ENCODE measurements at regions not wholly inside any gene's neighbourhood (a gene's known extent, or its start where the extent isn't known, plus 50 kb on each side); places are given as distances from the start of the nearest gene placed in this dataset.

DNA sequence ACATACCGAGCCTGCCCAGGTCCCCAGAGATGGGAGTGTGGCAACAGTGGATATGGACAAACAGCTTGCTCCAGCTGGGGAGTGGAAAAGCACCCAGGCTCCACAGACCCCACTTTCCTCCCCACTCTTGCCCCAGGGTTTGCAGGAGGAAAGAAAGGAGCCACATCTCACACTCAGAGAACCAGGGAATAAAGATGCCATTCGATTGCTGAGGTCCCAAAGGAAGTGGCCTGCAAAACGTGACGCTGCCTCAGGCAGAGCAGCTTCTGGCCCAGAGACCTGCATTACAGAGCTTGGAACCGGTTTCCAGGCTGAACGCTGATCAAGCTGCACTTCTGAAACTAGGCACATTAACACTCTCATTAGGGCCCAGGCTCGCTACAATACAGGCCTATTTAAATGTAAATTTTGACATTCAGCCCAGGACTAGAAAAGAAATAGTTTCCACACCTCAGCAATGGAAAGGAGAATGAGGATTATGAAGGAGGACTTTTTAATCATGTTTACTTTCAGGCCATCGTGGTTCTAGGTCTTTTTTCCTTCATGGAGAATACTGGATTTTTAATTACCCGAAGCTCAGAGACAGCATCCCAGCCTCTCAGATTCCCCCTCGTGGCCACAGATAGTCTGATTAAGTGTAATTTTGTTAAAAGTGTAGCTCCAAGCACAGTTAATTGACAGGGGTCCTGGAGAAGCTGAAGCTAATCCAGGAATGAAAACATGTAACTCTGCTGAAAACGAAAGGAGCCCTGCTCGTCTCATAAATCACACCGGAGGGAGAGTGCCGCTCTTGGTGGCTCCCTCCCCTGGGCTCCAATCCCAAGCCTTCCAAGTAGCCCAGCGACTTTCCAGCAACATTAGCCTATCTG, 221.3 kb upstream of the RAB6C start:
- no peak overlapping the region for H3K4me3 ChIP-seq (ENCODE audit: control insufficient read depth, low read depth, low read length)
- no peak for DNase-seq (ENCODE audit: low read depth)
- TF ChIP-seq, protein P1, sequence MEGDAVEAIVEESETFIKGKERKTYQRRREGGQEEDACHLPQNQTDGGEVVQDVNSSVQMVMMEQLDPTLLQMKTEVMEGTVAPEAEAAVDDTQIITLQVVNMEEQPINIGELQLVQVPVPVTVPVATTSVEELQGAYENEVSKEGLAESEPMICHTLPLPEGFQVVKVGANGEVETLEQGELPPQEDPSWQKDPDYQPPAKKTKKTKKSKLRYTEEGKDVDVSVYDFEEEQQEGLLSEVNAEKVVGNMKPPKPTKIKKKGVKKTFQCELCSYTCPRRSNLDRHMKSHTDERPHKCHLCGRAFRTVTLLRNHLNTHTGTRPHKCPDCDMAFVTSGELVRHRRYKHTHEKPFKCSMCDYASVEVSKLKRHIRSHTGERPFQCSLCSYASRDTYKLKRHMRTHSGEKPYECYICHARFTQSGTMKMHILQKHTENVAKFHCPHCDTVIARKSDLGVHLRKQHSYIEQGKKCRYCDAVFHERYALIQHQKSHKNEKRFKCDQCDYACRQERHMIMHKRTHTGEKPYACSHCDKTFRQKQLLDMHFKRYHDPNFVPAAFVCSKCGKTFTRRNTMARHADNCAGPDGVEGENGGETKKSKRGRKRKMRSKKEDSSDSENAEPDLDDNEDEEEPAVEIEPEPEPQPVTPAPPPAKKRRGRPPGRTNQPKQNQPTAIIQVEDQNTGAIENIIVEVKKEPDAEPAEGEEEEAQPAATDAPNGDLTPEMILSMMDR (IDR thresholded peaks at IDR 0.05; ENCODE audit: control insufficient read depth, insufficient read depth, low read depth, low read length, missing control alignments), result no peak

DNA sequence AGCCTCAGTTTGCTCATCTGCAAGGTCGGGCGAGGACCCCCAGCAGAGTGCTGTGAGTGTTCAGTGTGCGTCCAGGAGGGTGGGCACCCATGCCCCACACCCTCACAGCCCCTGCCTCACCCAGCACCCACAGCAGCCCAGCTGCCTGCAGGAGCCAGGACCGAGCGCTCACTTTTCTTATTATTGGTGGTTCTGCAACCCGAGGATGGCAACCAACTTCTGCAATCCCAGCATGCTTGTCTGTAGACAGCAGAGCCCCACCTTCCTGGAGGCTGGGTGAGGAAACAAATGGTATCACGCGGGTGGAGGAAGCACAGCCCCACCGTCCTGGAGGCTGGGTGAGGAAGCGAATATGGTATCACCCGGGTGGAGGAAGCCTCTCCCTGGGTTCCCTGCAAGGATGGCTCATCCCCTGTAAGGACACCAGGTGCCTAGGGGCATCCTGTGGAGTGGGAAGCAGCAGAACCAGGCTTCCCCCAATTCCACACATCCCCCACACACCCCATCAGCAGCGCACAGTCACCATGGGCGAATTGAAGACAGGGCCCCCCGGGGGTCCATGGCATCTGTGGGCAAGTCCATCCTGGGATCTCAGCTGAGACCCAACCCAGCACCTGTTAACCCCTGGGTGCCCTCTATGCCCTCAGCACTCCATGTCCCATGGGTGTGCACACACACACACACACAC, 220.5 kb upstream of the RAB6C start:
- no peak for DNase-seq (ENCODE audit: low read depth)
- TF ChIP-seq, protein P1 (IDR thresholded peaks at IDR 0.05; ENCODE audit: control insufficient read depth, insufficient read depth, low read depth, low read length, missing control alignments), result no peak
- H3K4me3 ChIP-seq (ENCODE audit: control insufficient read depth, low read depth, low read length), result no peak overlapping the region

DNA sequence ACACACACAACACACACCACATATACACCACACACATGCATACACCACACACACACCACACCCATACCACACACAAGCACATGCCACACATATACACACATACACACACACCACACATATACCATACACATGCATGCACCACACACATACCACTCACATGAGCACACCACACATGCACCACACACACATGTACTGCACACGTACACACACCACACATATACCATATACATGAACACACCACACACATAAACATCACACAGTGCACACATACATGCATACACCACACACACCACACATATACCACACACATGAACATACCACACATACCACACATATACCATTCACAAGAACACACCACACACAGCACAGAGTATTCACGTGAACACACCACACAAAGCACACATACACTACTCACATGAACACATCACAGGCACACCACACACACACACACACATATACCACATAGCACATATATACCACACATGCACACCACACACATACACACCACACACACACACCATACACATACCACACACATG, 219.9 kb upstream of the RAB6C start:
- TF ChIP-seq, protein P1 (IDR thresholded peaks at IDR 0.05; ENCODE audit: control insufficient read depth, insufficient read depth, low read depth, low read length, missing control alignments), result no peak
- no peak overlapping the region for H3K4me3 ChIP-seq (ENCODE audit: control insufficient read depth, low read depth, low read length)
- DNase-seq (ENCODE audit: low read depth), result no peak

DNA sequence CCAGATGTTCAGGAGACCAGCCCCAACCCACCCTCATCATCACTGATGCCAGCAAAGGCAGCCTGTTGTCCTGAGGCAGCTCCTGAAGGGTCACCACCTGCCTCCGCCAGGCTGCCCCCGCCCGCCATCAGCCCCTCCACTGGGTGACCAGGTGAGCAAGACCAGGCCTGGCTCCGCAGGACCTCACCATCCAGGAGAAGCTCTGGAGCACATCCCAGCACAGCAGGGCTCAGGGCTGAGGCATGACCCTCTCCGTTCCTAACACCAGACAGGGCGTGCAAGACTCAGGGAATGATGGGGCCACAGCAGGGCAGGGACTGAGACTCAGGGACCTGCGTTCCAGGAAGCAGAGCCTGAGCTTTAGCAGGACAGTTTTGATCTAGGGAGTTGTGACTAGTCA, 218.8 kb upstream of the RAB6C start:
- no peak for DNase-seq (ENCODE audit: low read depth)
- no peak overlapping the region for H3K4me3 ChIP-seq (ENCODE audit: control insufficient read depth, low read depth, low read length)
- TF ChIP-seq, protein P1 (IDR thresholded peaks at IDR 0.05; ENCODE audit: control insufficient read depth, insufficient read depth, low read depth, low read length, missing control alignments), result no peak

DNA sequence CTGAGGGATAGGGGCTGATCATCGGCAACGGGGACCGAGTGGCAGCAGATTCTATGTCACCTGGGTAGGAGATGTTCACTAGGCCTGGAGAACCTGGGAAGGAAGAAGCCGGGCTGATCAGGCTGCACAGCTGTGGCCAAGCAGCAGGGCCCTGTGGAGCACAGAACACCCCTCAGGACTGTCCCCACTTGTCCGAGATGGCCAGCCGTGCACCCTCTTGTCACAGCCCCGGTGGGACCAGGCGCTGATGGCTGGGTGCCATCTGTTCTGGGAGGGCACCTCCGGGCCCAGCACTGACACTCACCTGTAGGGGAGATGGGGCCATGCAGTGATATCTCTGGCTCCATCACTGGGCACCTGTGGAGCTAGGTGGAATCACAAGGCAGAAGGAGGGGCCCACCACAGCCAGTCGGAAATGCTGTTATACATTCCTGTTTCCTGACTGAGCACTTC, 217.9 kb upstream of the RAB6C start:
- no peak for DNase-seq (ENCODE audit: low read depth)
- TF ChIP-seq, protein P1 (IDR thresholded peaks at IDR 0.05; ENCODE audit: control insufficient read depth, insufficient read depth, low read depth, low read length, missing control alignments), result no peak
- no peak overlapping the region for H3K4me3 ChIP-seq (ENCODE audit: control insufficient read depth, low read depth, low read length)

DNA sequence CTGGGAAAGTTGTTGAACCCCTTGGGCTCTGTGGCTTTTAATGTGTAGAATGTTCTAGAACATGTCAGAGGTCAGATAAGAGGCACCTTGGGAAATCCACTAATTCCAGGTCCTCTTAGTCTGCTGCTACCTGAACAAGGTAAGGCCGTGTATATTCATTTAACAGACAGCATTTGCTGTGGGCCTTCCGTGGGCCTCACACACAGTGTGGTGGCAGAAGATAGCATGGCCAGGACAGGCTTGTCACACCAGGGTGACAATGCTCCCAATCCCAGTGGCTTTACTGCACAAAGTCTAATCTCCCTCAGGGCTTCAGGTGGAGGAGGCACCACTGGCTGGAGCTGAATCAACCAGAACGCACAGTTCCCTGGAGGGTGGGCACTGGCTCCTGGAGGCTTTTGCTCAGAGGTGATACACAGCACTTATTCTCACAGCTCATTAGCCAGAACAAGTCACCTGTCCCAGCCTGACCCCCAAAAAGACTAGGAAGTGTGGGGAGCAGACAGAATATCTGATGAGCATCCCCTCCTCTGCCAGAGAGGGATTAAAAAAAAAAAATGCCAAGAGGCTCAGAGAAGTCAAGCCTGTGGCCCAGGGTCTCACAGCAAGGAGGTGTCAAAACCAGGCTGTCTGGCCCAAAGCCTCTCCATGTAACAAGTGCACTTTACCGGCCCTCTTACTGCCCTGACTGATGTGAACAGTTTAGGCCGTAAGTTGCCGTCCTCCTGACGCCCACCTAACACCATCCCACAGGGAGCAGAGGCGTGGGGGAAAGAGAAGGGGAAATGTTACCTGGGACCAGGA, 216.9 kb upstream of the RAB6C start:
- DNase-seq (ENCODE audit: low read depth), result no peak
- no peak overlapping the region for H3K4me3 ChIP-seq (ENCODE audit: control insufficient read depth, low read depth, low read length)
- TF ChIP-seq, protein P1 (IDR thresholded peaks at IDR 0.05; ENCODE audit: control insufficient read depth, insufficient read depth, low read depth, low read length, missing control alignments), result no peak
